Muscle layer of colon (tissue), 2 donors: ENCODE measurements at regions not wholly inside any gene's neighbourhood (a gene's known extent, or its start where the extent isn't known, plus 50 kb on each side); places are given as distances from the start of the nearest gene placed in this dataset.

Experiments
- H3K27ac ChIP-seq: one replicate; pipeline ENCODE4 v1.7.0; 2013; ENCODE audit warnings: low read depth, mild to moderate bottlenecking, low read length, moderate library complexity
- H3K27me3 ChIP-seq, 2 donors: one replicate each; pipeline ENCODE4 v1.7.0; 2013; ENCODE audit warnings: low read length in 2 of 2, mild to moderate bottlenecking in 2 of 2; ENCODE audit not compliant: insufficient read depth in 2 of 2, control insufficient read depth in 1 of 2
- H3K36me3 ChIP-seq: one replicate; pipeline ENCODE4 v1.7.0; 2013; ENCODE audit warnings: mild to moderate bottlenecking, low read length; ENCODE audit not compliant: insufficient read depth
- H3K4me1 ChIP-seq: one replicate; pipeline ENCODE4 v1.7.0; 2013; ENCODE audit warnings: mild to moderate bottlenecking, low read length; ENCODE audit not compliant: insufficient read depth
- H3K4me3 ChIP-seq, 2 donors: one replicate each; pipeline ENCODE4 v1.7.0; 2013; ENCODE audit warnings: low read length in 2 of 2, low read depth in 1 of 2, mild to moderate bottlenecking in 1 of 2, moderate library complexity in 1 of 2
- H3K9ac ChIP-seq: one replicate; pipeline ENCODE4 v1.7.0; 2013; ENCODE audit warnings: low read length
- H3K9me3 ChIP-seq: one replicate; pipeline ENCODE4 v1.7.0; 2013; ENCODE audit warnings: mild to moderate bottlenecking, low read length
- donor health status: abdominal sarcoma.
- donor health status: Adenocarcinoma of cecum.

DNA sequence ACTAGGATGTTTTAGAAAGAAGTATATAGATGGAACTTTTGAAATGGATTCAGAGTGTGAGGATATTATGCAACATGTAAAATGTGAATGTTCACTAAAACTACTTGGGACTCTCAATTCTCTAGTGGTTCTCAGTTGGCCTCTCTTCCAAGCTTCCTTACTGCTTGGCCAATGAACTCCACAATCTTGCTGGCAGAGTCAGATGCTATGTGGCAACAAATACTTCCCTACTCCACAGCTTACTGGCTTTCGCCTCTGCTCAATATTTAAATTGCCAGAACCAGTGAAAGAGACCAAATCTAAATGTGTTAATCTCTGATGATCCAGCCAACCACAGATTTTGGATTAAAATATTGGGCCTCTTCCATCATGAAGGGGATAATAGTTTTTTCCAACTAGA, 138.4 kb downstream of the HTR1B start:
- no peaks in the 10 kb centered on the region for H3K27me3 ChIP-seq
- H3K9me3 ChIP-seq, result no peaks in the 10 kb centered on the region
- no peak overlapping the region for H3K27ac ChIP-seq
- no peak overlapping the region for H3K9ac ChIP-seq
- no peaks in the 10 kb centered on the region for H3K4me1 ChIP-seq
- no peak overlapping the region for H3K4me3 ChIP-seq
- no peaks in the 10 kb centered on the region for H3K36me3 ChIP-seq

DNA sequence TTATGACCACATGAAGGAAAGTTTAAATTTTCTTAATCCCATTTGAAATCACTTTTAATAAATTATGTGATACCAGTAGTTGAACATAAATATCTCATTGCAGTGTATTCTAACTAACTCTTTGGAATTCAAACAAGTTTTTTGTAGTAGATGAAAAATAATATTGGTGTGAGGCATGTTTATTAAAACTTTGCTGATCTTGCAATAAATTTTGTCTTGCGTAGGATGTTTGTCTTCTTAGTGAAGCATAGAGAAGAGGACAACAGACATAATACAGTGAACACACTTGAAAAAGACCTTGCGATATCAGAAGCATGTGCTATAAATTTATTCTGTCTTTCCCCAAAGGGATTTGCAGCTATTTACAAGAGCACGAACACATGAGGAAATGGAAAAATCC, 140.7 kb downstream of the HTR1B start:
- Histone ChIP-seq H3K36me3 (no peaks in the 10 kb centered on the region), H3K4me1 (no peaks in the 10 kb centered on the region), H3K9me3 (no peaks in the 10 kb centered on the region), H3K27ac (no peak overlapping the region), H3K4me3 (no peak overlapping the region), H3K27me3 (no peaks in the 10 kb centered on the region), H3K9ac (no peak overlapping the region)

DNA sequence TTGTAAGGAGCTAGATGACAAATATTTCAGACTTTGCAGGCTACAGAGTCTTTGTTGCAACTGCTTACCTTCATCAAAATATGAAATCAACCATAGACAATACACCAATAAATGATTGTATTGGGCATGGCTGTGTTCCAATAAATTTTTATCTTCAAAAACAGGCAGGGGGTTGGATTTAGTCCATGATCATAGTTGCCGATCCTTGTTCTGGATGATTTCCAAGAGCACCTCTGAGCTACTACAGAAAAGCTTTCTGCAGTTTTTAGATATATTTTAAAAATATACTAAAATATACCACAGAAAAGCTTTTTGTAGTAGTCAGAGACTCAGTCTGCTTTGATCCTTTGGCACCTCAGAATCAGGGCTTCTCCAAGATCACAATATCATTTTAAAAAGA, 145.0 kb downstream of the HTR1B start:
- Histone ChIP-seq H3K27me3 (no peaks in the 10 kb centered on the region), H3K4me1 (no peaks in the 10 kb centered on the region), H3K4me3 (no peak overlapping the region), H3K27ac (no peak overlapping the region), H3K9me3 (no peaks in the 10 kb centered on the region), H3K9ac (no peak overlapping the region), H3K36me3 (no peaks in the 10 kb centered on the region)

DNA sequence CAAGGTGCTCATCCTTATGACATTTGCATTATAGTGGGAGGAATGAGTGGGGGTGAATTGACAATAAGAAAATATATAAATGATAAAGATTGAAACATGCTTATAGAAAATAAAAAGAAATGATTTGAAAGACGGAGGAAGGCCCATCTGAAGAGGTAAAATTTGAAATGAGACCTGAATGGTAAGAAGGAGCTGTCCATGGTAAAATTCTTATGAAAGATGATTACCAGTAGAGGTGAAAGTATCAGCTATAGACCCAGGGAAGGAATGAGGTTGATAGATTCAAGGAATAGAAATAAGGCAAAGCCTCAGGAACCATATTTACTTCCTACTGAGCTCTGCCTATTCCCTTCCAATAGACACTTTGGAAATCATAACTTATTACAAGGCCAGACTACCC, 149.7 kb downstream of the HTR1B start:
- Histone ChIP-seq H3K4me1 (no peaks in the 10 kb centered on the region), H3K27me3 (no peaks in the 10 kb centered on the region)

DNA sequence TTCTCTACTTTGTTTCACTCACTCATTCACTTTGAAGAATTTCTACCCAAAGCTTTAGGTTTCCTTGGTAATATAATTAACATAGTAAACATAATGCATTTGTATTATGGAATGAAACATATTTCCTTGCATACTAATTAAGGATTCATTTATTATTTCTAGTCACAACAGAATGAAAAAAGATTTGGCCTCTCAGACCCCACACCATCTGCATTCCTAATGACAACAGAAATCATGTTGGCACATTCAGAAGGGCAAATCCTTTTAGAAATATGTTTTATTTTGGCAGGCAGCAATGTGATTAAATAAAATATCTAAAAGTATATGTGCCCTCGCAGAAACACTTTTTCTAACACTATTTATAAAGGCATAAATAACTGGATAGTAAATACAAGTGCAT, 163.4 kb downstream of the HTR1B start:
- no peaks in the 10 kb centered on the region for H3K9me3 ChIP-seq
- no peaks in the 10 kb centered on the region for H3K27me3 ChIP-seq
- H3K27ac ChIP-seq, result no peak overlapping the region
- H3K9ac ChIP-seq, result no peak overlapping the region
- H3K4me1 ChIP-seq, result no peaks in the 10 kb centered on the region
- H3K36me3 ChIP-seq, result no peaks in the 10 kb centered on the region
- no peak overlapping the region for H3K4me3 ChIP-seq

More for the DNA sequence above, 149.7 kb downstream of the HTR1B start:
- H3K9ac ChIP-seq, result no peak overlapping the region
- no peak overlapping the region for H3K4me3 ChIP-seq
- no peaks in the 10 kb centered on the region for H3K36me3 ChIP-seq
- no peaks in the 10 kb centered on the region for H3K9me3 ChIP-seq
- H3K27ac ChIP-seq, result no peak overlapping the region

DNA sequence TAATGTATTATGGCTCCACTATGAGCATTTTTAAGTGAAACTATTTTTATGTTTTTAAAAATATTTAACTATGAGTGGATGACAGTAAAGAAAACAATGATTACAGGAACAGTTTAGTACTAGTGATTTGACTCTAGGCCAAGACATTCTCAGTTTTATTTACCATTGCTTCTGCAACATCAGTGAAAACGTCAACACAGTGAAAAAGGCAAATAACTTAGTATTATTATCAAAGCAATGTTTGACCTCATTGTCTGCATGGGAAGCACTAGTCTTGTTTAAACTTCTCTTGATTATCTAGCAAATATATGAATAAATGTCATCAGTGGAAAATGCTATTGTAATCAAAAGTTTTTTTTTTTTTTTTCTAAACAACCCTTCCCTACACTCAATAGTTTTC, 165.0 kb downstream of the HTR1B start:
- no peak overlapping the region for H3K9ac ChIP-seq
- no peak overlapping the region for H3K4me3 ChIP-seq
- H3K27ac ChIP-seq, result no peak overlapping the region
- no peaks in the 10 kb centered on the region for H3K27me3 ChIP-seq
- no peaks in the 10 kb centered on the region for H3K9me3 ChIP-seq
- no peaks in the 10 kb centered on the region for H3K4me1 ChIP-seq
- H3K36me3 ChIP-seq, result no peaks in the 10 kb centered on the region

DNA sequence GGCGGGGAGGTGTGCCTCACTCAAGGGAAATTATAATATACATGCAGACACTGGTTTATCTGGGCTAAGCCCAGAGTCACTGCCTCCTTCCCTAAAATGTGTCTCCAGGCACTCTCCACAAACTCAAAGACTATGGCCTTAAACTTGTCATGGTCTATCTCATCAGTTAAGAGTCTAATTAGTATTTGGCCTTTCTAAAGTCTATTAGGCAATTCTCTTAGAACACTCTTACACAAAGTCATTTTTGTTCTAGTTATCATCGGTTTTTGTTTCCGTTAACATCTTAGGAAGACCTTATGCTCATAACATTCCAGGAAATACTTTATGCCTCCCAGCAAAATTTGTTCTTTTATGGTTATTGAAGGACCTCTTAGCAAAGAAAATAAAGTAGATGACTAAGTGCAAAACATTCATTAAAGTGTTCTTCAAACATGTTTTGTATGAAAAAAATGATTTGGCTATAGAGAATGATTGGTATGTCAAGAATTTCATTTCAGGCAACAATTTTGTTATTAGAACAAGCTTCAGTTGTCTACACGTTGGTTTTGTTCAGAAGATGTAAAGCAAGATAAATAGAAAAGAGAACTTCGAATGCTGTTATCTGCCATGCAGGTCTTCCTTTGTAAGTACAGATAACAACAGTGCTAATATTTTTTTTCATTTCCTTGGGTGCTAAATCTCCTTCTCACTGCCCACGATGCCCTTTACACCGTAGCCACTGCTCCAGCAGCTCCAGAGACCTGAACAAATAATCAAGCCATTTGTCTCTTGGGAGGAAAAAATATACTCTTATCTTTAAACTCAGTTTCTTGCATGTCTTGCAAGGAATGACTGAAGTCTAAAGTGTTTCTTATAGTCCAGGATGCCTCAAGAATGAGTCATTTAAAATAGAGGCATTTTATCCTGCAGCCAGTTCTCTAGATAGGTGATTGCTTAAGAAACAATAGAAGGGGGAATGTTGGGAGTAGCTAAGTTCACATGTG, 170.4 kb downstream of the HTR1B start:
- Histone ChIP-seq H3K9me3 (no peaks in the 10 kb centered on the region), H3K9ac (no peak overlapping the region), H3K4me3 (no peak overlapping the region), H3K27ac (no peak overlapping the region), H3K4me1 (no peaks in the 10 kb centered on the region), H3K27me3 (no peaks in the 10 kb centered on the region), H3K36me3 (no peaks in the 10 kb centered on the region)

DNA sequence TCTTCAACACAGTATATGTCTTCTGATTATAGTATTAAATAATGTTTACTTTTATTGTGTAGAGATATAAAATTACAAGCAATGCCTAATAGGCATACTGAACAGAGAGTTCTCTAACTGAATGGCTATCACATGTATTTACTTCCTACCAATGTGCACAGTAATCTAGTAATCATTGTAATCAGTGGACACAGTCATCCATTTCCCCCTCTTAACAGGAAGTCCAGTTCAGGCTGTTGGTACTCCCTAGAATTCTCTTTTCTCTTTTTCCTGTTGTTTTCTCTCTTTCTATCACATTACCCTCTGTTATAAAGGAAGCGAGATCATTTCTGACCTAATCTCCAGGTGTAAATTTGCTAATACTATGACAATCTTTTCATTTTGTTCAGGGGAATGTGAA, 172.5 kb downstream of the HTR1B start:
- H3K27me3 ChIP-seq, result no peaks in the 10 kb centered on the region
- H3K27ac ChIP-seq, result no peak overlapping the region
- H3K4me3 ChIP-seq, result no peak overlapping the region

DNA sequence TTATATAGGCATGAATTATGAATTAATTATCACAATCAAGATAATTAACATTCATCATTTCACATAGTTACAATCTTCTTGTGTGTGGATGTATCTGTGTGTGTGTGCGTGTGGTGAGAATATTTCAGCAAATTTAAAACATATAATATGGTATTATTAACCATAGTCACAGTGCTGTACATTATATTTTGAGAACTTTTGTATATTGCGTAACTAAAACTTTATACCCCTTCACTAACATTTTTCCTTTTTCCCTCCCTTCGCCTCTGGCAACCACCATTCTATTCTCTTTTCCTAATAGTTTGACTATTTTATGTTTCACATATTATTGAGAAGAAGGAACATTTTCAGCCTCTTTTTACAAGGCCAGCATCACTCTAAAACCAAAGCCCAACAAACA, 176.8 kb downstream of the HTR1B start:
- no peaks in the 10 kb centered on the region for H3K4me1 ChIP-seq
- no peak overlapping the region for H3K9ac ChIP-seq
- H3K27ac ChIP-seq, result no peak overlapping the region
- H3K9me3 ChIP-seq, result no peaks in the 10 kb centered on the region
- H3K36me3 ChIP-seq, result no peaks in the 10 kb centered on the region
- H3K27me3 ChIP-seq, result no peaks in the 10 kb centered on the region
- no peak overlapping the region for H3K4me3 ChIP-seq

More for the DNA sequence above, 172.5 kb downstream of the HTR1B start:
- Histone ChIP-seq H3K4me1 (no peaks in the 10 kb centered on the region), H3K9me3 (no peaks in the 10 kb centered on the region), H3K36me3 (no peaks in the 10 kb centered on the region), H3K9ac (no peak overlapping the region)

DNA sequence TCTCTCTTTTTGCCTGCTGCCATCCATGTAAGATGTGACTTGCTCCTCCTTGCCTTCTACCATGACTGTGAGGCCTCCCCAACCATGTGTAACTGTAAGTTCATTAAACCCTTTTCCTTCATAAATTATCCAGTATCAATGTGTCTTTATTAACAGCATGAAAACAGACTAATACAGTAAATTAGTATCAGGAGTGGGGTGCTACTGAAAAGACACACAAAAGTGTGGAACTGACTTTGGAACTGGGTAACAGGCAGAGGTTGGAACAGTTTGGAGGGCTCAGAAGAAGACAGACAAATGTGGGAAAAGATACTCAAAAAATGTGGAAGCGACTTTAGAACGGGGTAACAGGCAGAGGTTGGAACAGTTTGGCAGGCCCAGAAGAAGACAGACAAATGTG, 189.4 kb downstream of the HTR1B start:
- no peaks in the 10 kb centered on the region for H3K36me3 ChIP-seq
- no peaks in the 10 kb centered on the region for H3K27me3 ChIP-seq

DNA sequence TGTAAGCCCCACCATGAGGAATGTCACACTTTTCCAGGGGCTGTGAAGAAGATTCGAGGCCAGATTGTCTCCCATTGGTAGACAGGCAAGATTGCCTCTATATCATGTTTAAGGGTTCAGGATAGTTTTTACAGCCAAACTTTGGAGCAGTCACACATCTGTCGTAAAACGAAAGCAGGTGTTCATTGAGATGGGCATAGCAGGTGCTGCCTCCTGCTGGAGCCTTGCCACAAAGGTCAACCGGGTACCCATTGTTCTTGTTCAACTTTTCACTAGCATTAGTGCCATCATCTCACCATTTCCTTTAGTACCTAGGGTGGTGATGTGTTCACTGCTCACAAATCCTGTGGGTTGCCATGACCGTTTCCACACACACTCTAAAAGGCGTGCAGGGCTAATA, 198.3 kb downstream of the HTR1B start:
- Histone ChIP-seq H3K9me3 (no peaks in the 10 kb centered on the region), H3K4me3 (no peak overlapping the region), H3K9ac (no peak overlapping the region), H3K27me3 (no peaks in the 10 kb centered on the region), H3K27ac (no peak overlapping the region), H3K36me3 (no peaks in the 10 kb centered on the region), H3K4me1 (no peaks in the 10 kb centered on the region)

More for the DNA sequence above, 189.4 kb downstream of the HTR1B start:
- Histone ChIP-seq H3K4me3 (no peak overlapping the region), H3K9ac (no peak overlapping the region), H3K4me1 (no peaks in the 10 kb centered on the region), H3K9me3 (no peaks in the 10 kb centered on the region), H3K27ac (no peak overlapping the region)

DNA sequence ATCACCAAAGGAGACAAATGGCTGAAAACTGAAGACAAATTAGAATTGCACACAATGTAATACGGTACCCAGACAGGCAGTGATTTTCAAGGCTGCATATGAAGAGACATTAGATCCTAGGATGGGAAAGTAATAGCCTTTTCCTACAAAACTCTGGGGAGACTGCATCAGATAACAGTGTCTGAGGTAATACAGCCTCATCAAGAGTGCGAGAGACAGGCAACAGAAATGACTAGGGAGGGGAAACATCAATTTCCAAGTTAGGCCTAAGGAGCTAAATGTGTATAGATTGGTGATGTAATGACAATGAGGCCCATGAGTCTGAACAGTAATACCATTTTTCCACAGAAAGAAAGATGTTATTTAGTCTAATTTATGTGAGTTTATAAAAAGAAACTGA, 200.3 kb downstream of the HTR1B start:
- no peak overlapping the region for H3K9ac ChIP-seq
- H3K9me3 ChIP-seq, result no peaks in the 10 kb centered on the region
- no peaks in the 10 kb centered on the region for H3K36me3 ChIP-seq
- H3K27me3 ChIP-seq, result no peaks in the 10 kb centered on the region
- H3K4me3 ChIP-seq, result no peak overlapping the region
- H3K27ac ChIP-seq, result no peak overlapping the region
- H3K4me1 ChIP-seq, result no peaks in the 10 kb centered on the region
